Inflammatory macrophage (primary cell): ENCODE measurements at regions not wholly inside any gene's neighbourhood (a gene's known extent, or its start where the extent isn't known, plus 50 kb on each side); places are given as distances from the start of the nearest gene placed in this dataset.

ENCODE experiments used
- DNase-seq, 2 donors: peaks; one replicate each; pipeline ENCODE4 v3.0.0-alpha.2; 2020 to 2022

DNA sequence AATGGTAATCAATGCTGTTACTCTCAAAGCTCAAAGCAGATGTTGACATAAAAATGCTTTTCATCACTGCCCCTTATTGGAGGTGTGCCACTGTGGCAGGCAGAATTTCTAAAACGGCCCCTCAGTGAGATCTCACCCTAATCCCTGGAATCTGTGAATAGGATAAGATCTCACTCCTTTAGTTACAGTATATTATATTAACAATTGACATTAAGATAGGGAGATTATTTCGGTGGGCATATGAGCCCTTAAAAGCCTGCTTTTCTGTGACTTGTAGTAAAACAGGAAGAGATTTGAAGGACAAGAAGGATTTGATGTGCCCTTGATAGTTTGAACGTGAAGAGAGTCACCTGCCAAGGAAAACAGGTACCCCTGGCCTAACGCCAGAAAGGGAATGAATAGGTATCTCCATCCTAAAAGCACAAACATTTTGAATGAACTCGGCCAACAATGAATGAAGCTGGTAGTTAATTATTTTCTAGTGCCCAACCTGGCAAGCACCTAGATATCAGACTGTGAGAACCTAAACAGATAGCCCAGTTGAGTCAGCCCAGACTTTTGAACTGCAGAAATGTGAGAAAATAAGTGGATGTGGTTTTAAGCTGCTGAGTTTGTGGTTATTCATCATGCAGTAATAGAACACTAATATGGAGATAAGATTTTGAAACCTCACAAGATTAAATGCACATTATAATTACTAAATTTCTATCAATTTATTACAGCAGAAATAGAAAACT lies 881.6 kb downstream of the PCDH18 start:
- no peak for DNase-seq

DNA sequence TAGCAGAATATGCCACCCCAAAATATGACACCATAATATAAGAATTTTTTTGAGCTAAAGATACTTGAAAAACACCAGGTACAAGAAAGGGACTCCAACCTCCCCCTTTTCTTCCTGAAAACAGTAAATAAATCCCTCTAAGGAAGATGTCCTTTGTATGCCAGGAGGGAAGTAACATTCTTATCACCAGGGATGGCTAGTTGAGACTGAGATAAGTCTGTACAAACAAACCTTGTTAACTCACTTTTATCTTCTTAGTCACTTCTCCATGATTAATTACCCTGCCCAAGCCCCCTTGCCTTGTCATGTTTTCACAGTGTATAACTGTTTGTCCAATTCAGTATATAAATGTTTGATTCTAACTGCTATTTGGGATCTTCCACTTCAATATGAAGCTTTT lies 888.0 kb downstream of the PCDH18 start:
- no peak for DNase-seq

DNA sequence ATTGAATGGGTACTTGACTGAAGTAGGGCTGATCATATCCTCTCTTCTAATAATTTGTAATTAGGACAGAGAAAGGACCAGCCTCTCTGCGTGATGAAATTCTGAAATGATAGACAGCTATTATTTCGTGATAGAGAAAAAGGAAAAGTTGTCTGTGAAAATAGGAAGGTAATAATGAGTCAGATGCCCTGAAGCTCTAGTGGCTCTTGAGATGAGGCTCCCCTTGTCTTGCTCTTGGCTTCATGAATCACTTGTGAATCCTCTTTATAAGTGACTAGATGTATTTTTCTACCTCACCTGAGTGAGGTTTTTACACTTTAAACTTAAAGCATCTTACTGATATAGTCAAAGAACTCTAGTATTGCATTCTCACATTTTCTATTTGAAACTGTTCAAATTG lies 888.9 kb downstream of the PCDH18 start:
- no peak for DNase-seq

DNA sequence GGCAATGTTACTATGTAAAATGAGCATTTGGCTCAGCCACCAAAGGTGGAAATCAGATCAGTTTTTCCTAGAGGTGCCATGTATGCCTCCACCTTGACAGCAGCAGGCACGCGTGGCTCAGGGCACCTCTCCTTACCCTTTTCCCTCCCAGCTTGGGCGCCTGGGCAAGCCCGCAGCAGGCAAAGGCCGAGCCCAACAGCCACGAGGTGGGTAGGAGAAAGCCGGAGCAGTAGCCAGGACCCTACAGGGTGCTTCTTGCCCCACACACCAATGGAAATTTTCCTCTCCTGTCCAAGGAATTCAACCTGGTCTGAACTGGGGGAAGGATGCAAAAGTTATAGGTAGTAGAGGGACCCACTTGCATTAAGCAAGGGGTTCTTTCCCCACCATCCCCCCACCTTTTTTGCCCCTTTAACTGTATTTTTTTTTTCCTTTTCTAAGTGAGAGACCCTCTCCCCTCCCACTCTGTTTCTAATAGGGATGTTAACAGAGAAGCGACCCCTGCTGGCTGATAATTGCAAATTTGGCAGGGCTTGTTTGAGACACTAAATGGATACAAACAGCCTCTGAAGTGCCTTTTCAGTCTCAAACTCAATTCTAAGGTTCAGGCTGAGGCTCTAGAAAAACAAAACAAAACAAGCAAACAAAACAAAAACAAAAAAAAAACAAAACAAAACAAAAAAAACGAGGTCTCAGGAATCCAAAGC lies 895.1 kb downstream of the PCDH18 start:
- no peak for DNase-seq

- DNase-seq: no peak
Observed at GRCh38 chr4:136636155-136636554, 896.1 kb downstream of the PCDH18 start.

- DNase-seq: no peak
Observed at GRCh38 chr4:136634121-136634520, 898.2 kb downstream of the PCDH18 start.

DNA sequence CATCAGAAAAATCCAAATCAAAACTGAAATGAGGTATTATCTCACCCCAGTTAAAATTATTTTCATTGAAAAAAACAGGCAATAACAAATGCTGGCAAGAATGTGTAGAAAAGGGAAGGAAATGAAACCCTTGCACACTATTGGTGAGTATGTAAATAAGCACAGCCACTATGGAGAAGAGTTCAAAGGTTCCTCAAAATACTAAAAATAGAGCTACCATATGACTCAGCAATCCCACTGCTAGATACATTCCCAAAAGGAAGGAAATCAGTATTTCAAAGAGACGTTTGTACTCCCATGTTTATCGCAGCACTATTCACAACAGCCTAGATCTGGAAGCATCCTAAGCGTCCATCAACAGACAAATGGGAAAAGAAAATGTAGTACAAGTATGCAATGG lies 932.4 kb downstream of the PCDH18 start:
- no peak for DNase-seq

DNA sequence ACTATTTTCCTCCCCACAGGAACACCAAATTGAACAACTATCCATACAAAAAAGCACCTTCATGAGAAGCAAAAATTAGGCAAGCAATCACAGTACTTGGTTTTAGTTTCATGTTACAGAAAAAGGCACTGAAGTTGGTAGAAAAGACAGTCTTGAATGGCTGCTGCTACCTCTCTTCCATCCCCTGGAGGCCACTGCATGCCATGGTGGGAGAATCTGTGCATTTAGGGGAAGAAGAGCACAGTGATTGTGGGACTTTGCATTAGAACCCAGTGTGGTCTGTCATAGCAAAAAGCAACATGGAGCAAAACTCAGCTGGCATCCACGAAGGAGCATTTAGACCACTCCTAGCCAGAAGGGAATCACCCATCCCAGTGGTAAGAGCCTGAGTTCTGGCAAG lies 941.9 kb downstream of the PCDH18 start:
- no peak for DNase-seq

DNA sequence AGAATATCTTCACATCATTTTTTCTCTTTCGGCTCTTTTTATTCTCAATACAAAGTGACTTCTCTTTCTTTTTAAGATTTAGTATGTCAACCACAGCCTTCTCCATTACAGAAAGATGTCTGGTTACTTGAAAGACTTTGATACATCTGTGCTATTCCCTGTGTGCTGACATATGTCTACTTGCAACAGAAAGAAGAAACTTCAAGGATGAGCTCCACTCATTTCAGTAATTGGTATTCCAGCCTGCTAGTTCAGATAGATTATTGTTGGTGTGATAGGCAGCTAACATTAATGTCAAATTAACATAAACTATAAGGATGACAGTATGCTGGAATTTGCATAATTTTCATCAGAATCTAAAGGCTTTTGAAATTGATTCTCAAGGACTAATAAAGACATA lies 948.7 kb downstream of the PCDH18 start:
- no peak for DNase-seq

- DNase-seq: no peak
Observed at GRCh38 chr4:136581119-136581518, 951.2 kb downstream of the PCDH18 start.

DNA sequence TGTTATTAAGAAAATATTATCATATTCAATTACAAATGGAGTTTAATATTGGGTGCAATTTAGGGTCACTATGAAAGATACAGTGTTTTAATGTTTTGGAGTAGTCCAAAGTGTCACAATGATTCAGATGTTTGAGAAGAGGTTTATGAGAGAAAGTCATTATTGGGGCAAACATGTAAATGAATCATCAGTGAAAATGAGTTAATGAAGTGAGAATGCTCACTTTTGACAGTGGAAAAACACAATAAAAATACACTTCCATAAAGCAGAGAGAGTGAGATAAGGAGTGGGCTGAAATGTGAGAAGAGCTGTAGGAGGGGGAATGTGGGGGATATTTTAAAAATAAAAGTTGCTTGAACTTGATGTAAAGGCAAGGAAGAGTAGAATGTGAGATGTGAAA lies 957.1 kb downstream of the PCDH18 start:
- no peak for DNase-seq

GRCh38 chr4:136573460-136573859 lies 958.8 kb downstream of the PCDH18 start:
- DNase-seq: no peak

DNA sequence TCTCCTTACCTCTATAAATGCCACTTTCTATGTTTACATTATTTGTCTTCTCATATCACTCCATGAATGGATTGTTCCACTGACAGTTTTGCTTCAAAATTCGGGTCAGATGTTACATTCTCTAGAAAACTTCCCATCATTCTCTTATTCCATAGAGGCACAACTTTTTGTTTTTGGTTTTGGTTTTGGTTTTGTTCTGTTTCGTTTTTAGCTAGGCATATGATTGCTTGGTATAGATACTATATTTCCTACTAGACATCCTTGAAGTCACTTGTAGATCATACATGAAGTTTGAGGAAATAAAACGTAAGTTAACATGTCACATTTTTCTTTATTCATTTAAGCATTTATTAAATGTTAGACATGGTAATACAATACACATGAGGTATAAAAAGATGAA lies 961.0 kb downstream of the PCDH18 start:
- no peak for DNase-seq

GRCh38 chr4:136562834-136563233 lies 969.5 kb downstream of the PCDH18 start:
- DNase-seq: no peak

DNA sequence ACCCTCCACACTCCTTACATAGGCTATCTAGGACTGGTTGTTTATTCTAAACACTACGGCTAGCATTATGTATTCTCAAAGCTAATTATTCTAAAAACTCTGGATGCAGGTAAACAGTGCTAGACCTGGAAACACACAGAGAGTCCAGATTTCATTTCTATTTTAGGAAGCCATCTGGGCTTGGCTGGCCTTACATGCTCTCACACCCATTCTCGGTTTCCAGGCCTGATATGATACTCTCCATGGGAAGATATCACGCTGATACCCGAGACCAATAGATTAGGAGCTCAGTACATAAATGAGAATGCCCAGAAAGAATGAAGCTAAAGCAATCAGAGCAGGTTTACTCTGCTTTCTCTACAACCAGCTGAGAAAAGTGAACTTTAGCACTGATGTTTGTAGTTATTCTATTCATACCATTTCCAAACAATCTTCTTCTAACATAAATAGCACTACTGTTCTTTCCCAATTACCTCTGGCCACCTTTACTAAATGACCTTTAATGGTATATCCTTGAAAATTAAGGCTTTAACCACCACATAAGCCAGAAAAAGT lies 973.3 kb downstream of the PCDH18 start:
- DNase-seq: no peak

- no peak for DNase-seq
Observed at GRCh38 chr4:136557396-136557795, 974.9 kb downstream of the PCDH18 start.

DNA sequence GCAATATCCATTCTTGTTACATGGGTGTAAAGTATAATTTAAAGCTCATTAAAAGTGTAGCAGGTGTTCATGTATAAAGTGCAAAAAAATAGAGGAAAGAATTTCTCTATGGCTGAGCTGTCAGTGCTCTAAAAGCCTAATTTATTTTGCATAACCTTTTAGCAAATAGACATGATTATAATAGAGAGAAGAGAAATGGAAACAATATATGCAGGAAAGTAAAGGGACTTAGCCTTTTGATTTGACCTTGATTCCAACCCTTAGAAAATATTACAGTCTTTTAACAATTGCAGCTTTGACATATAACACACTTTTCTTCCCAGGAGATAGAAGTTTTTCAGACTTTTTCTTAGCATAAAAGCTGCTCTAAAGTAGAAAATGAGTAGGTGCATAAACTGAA lies 978.3 kb downstream of the PCDH18 start:
- no peak for DNase-seq

GRCh38 chr4:136551753-136552152 lies 980.5 kb downstream of the PCDH18 start:
- DNase-seq: no peak

- DNase-seq: no peak
Observed at GRCh38 chr4:136540747-136541146, 991.5 kb downstream of the PCDH18 start.

GRCh38 chr4:136528131-136528530 lies 1004.2 kb downstream of the PCDH18 start:
- DNase-seq: no peak

GRCh38 chr4:136526517-136526916 lies 1005.8 kb downstream of the PCDH18 start:
- no peak for DNase-seq

- DNase-seq: no peak
Observed at GRCh38 chr4:136524039-136524438, 1008.3 kb downstream of the PCDH18 start.

GRCh38 chr4:136516371-136516770 lies 1015.9 kb downstream of the PCDH18 start:
- DNase-seq: no peak

GRCh38 chr4:136505020-136505419 lies 1027.3 kb downstream of the PCDH18 start:
- DNase-seq: no peak
